Testis (tissue), 2 donors: ENCODE measurements at regions not wholly inside any gene's neighbourhood (a gene's known extent, or its start where the extent isn't known, plus 50 kb on each side); places are given as distances from the start of the nearest gene placed in this dataset.

ENCODE experiments used
- CTCF ChIP-seq, 3 experiments: fragments of 450-650 bp in 2 of 3; fragments of 200-600 bp in 1 of 3; sonication (generic) in 1 of 3; IDR thresholded peaks; one replicate each; pipeline ENCODE4 v1.5.1; 2016 to 2019; ENCODE audit warnings: antibody characterized with exemption in 3 of 3, mild to moderate bottlenecking in 2 of 3, moderate library complexity in 1 of 3
- POLR2A ChIP-seq: fragments of 450-650 bp; IDR thresholded peaks from one replicate; pipeline ENCODE4 v1.6.1; 2017; ENCODE audit warnings: antibody characterized with exemption, mild to moderate bottlenecking, moderate library complexity

GRCh38 chr12:114848666-114849065, 164.7 kb upstream of the TBX3 start:
- no peak for TF ChIP-seq CTCF (IDR thresholded peaks at IDR 0.05)
- no peak for TF ChIP-seq POLR2A
